ENCODE measurements at regions not wholly inside any gene's neighbourhood (a gene's known extent, or its start where the extent isn't known, plus 50 kb on each side); places are given as distances from the start of the nearest gene placed in this dataset.

DNA sequence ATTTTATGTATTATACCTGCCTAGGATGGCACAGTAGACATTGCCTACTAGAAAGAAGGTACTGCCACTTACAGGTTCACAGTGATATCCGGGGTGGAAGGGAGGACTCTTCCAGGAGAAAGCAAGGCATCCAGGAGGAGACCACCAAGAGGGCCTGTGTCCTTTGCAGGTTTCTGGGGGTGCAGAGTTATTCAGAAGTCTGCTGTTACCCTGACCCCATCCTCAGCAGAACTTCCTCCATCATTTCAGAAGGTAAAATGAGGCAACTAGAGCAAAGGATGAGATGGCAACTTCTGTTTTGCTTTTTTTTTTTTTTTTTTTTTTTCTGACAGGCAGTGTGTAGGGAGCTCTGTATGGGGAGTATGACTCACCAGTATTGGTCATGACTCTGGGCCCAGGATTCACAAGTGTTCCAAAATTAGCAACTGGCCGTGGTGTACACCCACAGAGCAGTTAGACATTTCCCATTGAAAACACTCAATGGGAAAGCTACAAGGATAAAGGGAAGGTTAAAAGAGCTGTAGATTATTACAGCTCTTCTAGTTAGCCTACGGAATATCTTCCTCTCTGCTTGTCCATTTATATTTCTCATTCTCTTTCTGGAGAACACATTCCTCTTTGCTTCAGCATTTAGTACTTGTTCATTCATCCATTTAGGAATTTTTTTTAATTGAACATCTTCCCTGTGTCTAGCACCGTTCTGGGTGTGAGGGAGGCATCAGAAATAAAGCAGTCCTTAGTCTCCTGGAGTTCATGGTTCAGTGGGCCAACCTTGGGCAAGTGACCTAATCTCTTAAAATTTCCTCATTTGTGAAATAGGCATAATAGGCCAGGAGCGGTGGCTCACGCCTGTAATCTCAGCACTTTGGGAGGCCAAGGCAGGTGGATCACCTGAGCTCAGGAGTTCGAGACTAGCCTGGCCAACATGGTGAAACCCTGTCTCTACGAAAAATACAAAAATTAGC, 50.5 kb upstream of the PPP2R5A start (continued):
- TF ChIP-seq, protein P1, sequence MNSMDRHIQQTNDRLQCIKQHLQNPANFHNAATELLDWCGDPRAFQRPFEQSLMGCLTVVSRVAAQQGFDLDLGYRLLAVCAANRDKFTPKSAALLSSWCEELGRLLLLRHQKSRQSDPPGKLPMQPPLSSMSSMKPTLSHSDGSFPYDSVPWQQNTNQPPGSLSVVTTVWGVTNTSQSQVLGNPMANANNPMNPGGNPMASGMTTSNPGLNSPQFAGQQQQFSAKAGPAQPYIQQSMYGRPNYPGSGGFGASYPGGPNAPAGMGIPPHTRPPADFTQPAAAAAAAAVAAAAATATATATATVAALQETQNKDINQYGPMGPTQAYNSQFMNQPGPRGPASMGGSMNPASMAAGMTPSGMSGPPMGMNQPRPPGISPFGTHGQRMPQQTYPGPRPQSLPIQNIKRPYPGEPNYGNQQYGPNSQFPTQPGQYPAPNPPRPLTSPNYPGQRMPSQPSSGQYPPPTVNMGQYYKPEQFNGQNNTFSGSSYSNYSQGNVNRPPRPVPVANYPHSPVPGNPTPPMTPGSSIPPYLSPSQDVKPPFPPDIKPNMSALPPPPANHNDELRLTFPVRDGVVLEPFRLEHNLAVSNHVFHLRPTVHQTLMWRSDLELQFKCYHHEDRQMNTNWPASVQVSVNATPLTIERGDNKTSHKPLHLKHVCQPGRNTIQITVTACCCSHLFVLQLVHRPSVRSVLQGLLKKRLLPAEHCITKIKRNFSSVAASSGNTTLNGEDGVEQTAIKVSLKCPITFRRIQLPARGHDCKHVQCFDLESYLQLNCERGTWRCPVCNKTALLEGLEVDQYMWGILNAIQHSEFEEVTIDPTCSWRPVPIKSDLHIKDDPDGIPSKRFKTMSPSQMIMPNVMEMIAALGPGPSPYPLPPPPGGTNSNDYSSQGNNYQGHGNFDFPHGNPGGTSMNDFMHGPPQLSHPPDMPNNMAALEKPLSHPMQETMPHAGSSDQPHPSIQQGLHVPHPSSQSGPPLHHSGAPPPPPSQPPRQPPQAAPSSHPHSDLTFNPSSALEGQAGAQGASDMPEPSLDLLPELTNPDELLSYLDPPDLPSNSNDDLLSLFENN (IDR thresholded peaks at IDR 0.05; ENCODE audit: low read depth in 2 of 2, low read length in 2 of 2) = no peak
- TF ChIP-seq SIRT6 (IDR thresholded peaks at IDR 0.05; ENCODE audit: low read depth, low read length) (no peak), ZNF830 (CRISPR knock-in tag; IDR thresholded peaks at IDR 0.05) (0 out of 2 replicates have a peak, but pooled peaks have one; percentile 37), MEF2D (tag; conservative IDR thresholded peaks at IDR 0.05; ENCODE audit: low read depth) (peak; percentile 99), CTBP1 (IDR thresholded peaks at IDR 0.05; ENCODE audit: borderline replicate concordance) (no peak; the same call in 1 of the 2 replicates), FIP1L1 (IDR thresholded peaks at IDR 0.05; ENCODE audit: low read depth, low read length, poor library complexity, severe bottlenecking) (no peak), RHOXF2B (CRISPR knock-in tag; conservative IDR thresholded peaks at IDR 0.05) (no peak), ZC3H8 (IDR thresholded peaks at IDR 0.05) (no peak), CBX1 (IDR thresholded peaks at IDR 0.05; ENCODE audit: low read depth) (no peak), JUN (IDR thresholded peaks at IDR 0.05; ENCODE audit: borderline replicate concordance, low read depth, low read length) (peak; percentile 98), JUN (CRISPR knock-in tag; IDR thresholded peaks at IDR 0.05; ENCODE audit: borderline replicate concordance) (peak; percentile 48; the same call in 1 of the 2 replicates), JUND (IDR thresholded peaks at IDR 0.05; ENCODE audit: borderline replicate concordance, low read depth, low read length) (peak; percentile 99), JUND (tag; IDR thresholded peaks at IDR 0.05; ENCODE audit: borderline replicate concordance, low read depth, low read length) (peak; percentile 98), HMGN3 (IDR thresholded peaks at IDR 0.05; ENCODE audit: borderline replicate concordance, extremely low read depth, insufficient read length, low read depth, low read length) (no peak), TAF7 (tag; IDR thresholded peaks at IDR 0.05) (no peak)
- TF ChIP-seq, protein P2, sequence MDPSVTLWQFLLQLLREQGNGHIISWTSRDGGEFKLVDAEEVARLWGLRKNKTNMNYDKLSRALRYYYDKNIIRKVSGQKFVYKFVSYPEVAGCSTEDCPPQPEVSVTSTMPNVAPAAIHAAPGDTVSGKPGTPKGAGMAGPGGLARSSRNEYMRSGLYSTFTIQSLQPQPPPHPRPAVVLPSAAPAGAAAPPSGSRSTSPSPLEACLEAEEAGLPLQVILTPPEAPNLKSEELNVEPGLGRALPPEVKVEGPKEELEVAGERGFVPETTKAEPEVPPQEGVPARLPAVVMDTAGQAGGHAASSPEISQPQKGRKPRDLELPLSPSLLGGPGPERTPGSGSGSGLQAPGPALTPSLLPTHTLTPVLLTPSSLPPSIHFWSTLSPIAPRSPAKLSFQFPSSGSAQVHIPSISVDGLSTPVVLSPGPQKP (CRISPR knock-in tag; IDR thresholded peaks at IDR 0.05) = no peak
- TF ChIP-seq, protein P3, sequence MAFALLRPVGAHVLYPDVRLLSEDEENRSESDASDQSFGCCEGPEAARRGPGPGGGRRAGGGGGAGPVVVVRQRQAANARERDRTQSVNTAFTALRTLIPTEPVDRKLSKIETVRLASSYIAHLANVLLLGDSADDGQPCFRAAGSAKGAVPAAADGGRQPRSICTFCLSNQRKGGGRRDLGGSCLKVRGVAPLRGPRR (CRISPR knock-in tag; IDR thresholded peaks at IDR 0.05) = no peak
- TF ChIP-seq, protein P4, sequence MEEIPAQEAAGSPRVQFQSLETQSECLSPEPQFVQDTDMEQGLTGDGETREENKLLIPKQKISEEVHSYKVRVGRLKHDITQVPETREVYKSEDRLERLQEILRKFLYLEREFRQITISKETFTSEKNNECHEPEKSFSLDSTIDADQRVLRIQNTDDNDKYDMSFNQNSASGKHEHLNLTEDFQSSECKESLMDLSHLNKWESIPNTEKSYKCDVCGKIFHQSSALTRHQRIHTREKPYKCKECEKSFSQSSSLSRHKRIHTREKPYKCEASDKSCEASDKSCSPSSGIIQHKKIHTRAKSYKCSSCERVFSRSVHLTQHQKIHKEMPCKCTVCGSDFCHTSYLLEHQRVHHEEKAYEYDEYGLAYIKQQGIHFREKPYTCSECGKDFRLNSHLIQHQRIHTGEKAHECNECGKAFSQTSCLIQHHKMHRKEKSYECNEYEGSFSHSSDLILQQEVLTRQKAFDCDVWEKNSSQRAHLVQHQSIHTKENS (CRISPR knock-in tag; IDR thresholded peaks at IDR 0.05) = no peak
- TF ChIP-seq, protein P5, sequence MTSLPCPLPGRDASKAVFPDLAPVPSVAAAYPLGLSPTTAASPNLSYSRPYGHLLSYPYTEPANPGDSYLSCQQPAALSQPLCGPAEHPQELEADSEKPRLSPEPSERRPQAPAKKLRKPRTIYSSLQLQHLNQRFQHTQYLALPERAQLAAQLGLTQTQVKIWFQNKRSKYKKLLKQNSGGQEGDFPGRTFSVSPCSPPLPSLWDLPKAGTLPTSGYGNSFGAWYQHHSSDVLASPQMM (CRISPR knock-in tag; IDR thresholded peaks at IDR 0.05) = no peak
- TF ChIP-seq, protein P6, sequence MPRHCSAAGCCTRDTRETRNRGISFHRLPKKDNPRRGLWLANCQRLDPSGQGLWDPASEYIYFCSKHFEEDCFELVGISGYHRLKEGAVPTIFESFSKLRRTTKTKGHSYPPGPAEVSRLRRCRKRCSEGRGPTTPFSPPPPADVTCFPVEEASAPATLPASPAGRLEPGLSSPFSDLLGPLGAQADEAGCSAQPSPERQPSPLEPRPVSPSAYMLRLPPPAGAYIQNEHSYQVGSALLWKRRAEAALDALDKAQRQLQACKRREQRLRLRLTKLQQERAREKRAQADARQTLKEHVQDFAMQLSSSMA (CRISPR knock-in tag; IDR thresholded peaks at IDR 0.05) = no peak
